Gastrocnemius medialis (tissue), 4 donors: ENCODE measurements at regions not wholly inside any gene's neighbourhood (a gene's known extent, or its start where the extent isn't known, plus 50 kb on each side); places are given as distances from the start of the nearest gene placed in this dataset.

Experiments
- ATAC-seq, 2 donors: fragments of 150-250 bp; one replicate each; pipeline ENCODE4 v1.9.1; 2016
- DNase-seq, 2 donors: peaks; one replicate each; pipeline ENCODE4 v3.0.0-alpha.2; 2019
- H3K27ac ChIP-seq, 4 donors: fragments of 200-600 bp; sonication (generic); 1 replicate in 1 of 4; 2 replicates in 3 of 4; pipeline ENCODE4 v1.5.1; 2016 to 2018; ENCODE audit warnings: mild to moderate bottlenecking in 2 of 4, moderate library complexity in 1 of 4
- H3K27me3 ChIP-seq, 3 donors: fragments of 200-600 bp; sonication (generic) in 2 of 3; 1 replicate in 1 of 3; 2 replicates in 2 of 3; pipeline versions ENCODE4 v1.5.1 to v1.6.0; 2016 to 2019; ENCODE audit warnings: mild to moderate bottlenecking in 1 of 3, moderate library complexity in 1 of 3
- H3K36me3 ChIP-seq, 2 donors: fragments of 200-600 bp; sonication (generic) in 1 of 2; one replicate each; pipeline ENCODE4 v1.5.1; 2017 to 2018
- H3K4me1 ChIP-seq, 2 donors: fragments of 200-600 bp; sonication (generic) in 1 of 2; one replicate each; pipeline ENCODE4 v1.5.1; 2016 to 2017; ENCODE audit warnings: mild to moderate bottlenecking in 2 of 2
- H3K4me3 ChIP-seq, 4 donors: fragments of 200-600 bp; sonication (generic) in 3 of 4; 1 replicate in 1 of 4; 2 replicates in 3 of 4; pipeline ENCODE4 v1.5.1; 2016 to 2019; ENCODE audit warnings: mild to moderate bottlenecking in 2 of 4
- H3K9me3 ChIP-seq, 3 donors: fragments of 200-600 bp; sonication (generic) in 2 of 3; 1 replicate in 1 of 3; 2 replicates in 2 of 3; pipeline ENCODE4 v1.5.1; 2016 to 2019
- CTCF ChIP-seq, 5 experiments: fragments of 450-650 bp in 3 of 5; fragments of 200-600 bp in 2 of 5; sonication (generic) in 2 of 5; IDR thresholded peaks in 4 of 5; conservative IDR thresholded peaks in 1 of 5; 1 replicate in 4 of 5; 2 replicates in 1 of 5; pipeline ENCODE4 v1.5.1; 2016 to 2019; ENCODE audit warnings: antibody characterized with exemption in 5 of 5, mild to moderate bottlenecking in 3 of 5, moderate library complexity in 3 of 5
- POLR2A ChIP-seq, 2 donors: fragments of 450-650 bp; IDR thresholded peaks; one replicate each; pipeline ENCODE4 v1.6.1; 2017; ENCODE audit warnings: antibody characterized with exemption in 2 of 2, mild to moderate bottlenecking in 2 of 2, moderate library complexity in 2 of 2
- in situ Hi-C, 4 donors: fragments of 200-750 bp; cut with MboI; loops; one replicate each; pipeline versions ENCODE4 v1.15.0 to v1.8.0; 2017; ENCODE audit warnings: low sequenced_read_pairs in 4 of 4
- intact Hi-C: fragments of 100-400 bp; cut with DNase I; formaldehyde crosslinking; loops from one replicate; pipeline ENCODE4 v1.15.1; 2023; ENCODE audit warnings: low total_unique reads

- TF ChIP-seq POLR2A (IDR thresholded peaks at IDR 0.05), result no peak
- no peak for TF ChIP-seq CTCF (IDR thresholded peaks at IDR 0.05 in 4 of 5, conservative IDR thresholded peaks at IDR 0.05 in 1 of 5)
- no peaks in the 10 kb centered on the region for H3K4me1 ChIP-seq
- H3K27me3 ChIP-seq, result no peaks in the 10 kb centered on the region
- in situ Hi-C loops (no loop called here), intact Hi-C loops (no loop called here)
- ATAC-seq (no peak), DNase-seq (no peak)
- H3K9me3 ChIP-seq, result no peaks in the 10 kb centered on the region
- no peaks in the 10 kb centered on the region for H3K36me3 ChIP-seq
- no peak overlapping the region for H3K4me3 ChIP-seq
- H3K27ac ChIP-seq, result no peak overlapping the region
Observed at GRCh38 chr9:120045011-120045410, 535.0 kb downstream of the CDK5RAP2 start.

- TF ChIP-seq CTCF (IDR thresholded peaks at IDR 0.05 in 4 of 5, conservative IDR thresholded peaks at IDR 0.05 in 1 of 5) (no peak), POLR2A (IDR thresholded peaks at IDR 0.05) (no peak)
- H3K27ac ChIP-seq, result no peak overlapping the region
- H3K27me3 ChIP-seq, result no peaks in the 10 kb centered on the region
- H3K9me3 ChIP-seq, result no peaks in the 10 kb centered on the region
- no peak for ATAC-seq
- H3K36me3 ChIP-seq, result no peaks in the 10 kb centered on the region
- H3K4me1 ChIP-seq, result no peaks in the 10 kb centered on the region
- H3K4me3 ChIP-seq, result no peak overlapping the region
- intact Hi-C loops, result no loop called here
- no peak for DNase-seq
- in situ Hi-C loops, result no loop called here
Observed at GRCh38 chr9:120043448-120043847, 536.5 kb downstream of the CDK5RAP2 start.

- Histone ChIP-seq H3K4me1 (no peaks in the 10 kb centered on the region), H3K27me3 (no peaks in the 10 kb centered on the region), H3K27ac (no peak overlapping the region), H3K4me3 (no peak overlapping the region), H3K36me3 (no peaks in the 10 kb centered on the region), H3K9me3 (no peaks in the 10 kb centered on the region)
- TF ChIP-seq POLR2A (IDR thresholded peaks at IDR 0.05) (no peak), CTCF (IDR thresholded peaks at IDR 0.05 in 4 of 5, conservative IDR thresholded peaks at IDR 0.05 in 1 of 5) (no peak)
- no peak for DNase-seq
- intact Hi-C loops (no loop called here), in situ Hi-C loops (no loop called here)
- ATAC-seq, result no peak
Observed at GRCh38 chr9:120040896-120041295, 539.1 kb downstream of the CDK5RAP2 start.

GRCh38 chr9:120038342-120038741, 541.6 kb downstream of the CDK5RAP2 start:
- no peaks in the 10 kb centered on the region for H3K36me3 ChIP-seq
- intact Hi-C loops (no loop called here), in situ Hi-C loops (no loop called here)
- TF ChIP-seq CTCF (IDR thresholded peaks at IDR 0.05 in 4 of 5, conservative IDR thresholded peaks at IDR 0.05 in 1 of 5), result no peak
- no peak for TF ChIP-seq POLR2A (IDR thresholded peaks at IDR 0.05)
- H3K4me1 ChIP-seq, result no peaks in the 10 kb centered on the region
- no peak for DNase-seq
- H3K27me3 ChIP-seq, result no peaks in the 10 kb centered on the region
- no peak overlapping the region for H3K27ac ChIP-seq
- no peak overlapping the region for H3K4me3 ChIP-seq
- ATAC-seq, result no peak
- no peaks in the 10 kb centered on the region for H3K9me3 ChIP-seq

GRCh38 chr9:120032639-120033038, 547.3 kb downstream of the CDK5RAP2 start:
- no peaks in the 10 kb centered on the region for H3K4me1 ChIP-seq
- DNase-seq (no peak), ATAC-seq (no peak)
- H3K4me3 ChIP-seq, result no peak overlapping the region
- H3K9me3 ChIP-seq, result no peaks in the 10 kb centered on the region
- H3K27ac ChIP-seq, result no peak overlapping the region
- in situ Hi-C loops, result no loop called here
- H3K36me3 ChIP-seq, result no peaks in the 10 kb centered on the region
- TF ChIP-seq CTCF (IDR thresholded peaks at IDR 0.05 in 4 of 5, conservative IDR thresholded peaks at IDR 0.05 in 1 of 5) (no peak), POLR2A (IDR thresholded peaks at IDR 0.05) (no peak)
- no peaks in the 10 kb centered on the region for H3K27me3 ChIP-seq
- intact Hi-C loops, result no loop called here
